ENCODE measurements at regions not wholly inside any gene's neighbourhood (a gene's known extent, or its start where the extent isn't known, plus 50 kb on each side); places are given as distances from the start of the nearest gene placed in this dataset.

DNA sequence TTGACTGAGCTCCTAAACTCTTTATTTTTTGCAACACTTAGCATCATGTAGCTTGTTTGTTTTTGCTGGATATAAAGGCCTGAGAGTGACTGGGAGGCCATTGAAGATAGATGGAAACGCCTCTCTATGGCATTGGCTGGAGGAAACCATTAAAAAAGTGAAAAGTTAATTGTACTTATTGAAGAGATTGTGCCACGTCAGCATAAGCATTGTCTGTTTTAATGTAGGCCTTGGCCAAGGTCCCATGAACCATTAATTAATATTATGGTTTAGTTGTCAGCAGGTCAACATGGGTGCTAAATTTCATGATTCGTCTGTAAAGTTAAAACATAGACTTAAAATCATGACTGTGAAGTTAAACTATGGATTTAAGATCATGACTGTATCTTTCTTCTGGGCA, 178.6 kb downstream of the GATA3 start:
- no peak for DNase-seq

DNA sequence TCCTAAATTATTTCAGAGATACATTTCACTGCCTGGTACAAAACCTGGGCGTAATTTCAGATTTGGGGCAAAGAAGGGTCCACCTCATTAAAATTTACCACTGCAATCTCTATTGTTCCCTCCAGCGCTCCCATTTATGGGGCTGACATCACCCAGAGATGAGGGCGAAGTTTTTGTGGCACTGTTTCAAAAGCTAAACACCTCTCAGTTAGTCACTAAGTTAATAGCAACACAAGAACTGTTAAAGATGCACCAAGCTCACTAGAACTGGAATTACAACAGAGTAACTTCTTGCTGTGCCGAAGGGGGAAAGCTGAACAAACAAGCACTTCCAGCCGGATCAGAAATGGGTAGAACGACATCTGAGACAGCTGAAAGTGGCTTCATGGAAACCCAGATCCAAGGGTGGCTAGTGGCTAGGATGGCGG, 179.4 kb downstream of the GATA3 start:
- DNase-seq = no peak

DNA sequence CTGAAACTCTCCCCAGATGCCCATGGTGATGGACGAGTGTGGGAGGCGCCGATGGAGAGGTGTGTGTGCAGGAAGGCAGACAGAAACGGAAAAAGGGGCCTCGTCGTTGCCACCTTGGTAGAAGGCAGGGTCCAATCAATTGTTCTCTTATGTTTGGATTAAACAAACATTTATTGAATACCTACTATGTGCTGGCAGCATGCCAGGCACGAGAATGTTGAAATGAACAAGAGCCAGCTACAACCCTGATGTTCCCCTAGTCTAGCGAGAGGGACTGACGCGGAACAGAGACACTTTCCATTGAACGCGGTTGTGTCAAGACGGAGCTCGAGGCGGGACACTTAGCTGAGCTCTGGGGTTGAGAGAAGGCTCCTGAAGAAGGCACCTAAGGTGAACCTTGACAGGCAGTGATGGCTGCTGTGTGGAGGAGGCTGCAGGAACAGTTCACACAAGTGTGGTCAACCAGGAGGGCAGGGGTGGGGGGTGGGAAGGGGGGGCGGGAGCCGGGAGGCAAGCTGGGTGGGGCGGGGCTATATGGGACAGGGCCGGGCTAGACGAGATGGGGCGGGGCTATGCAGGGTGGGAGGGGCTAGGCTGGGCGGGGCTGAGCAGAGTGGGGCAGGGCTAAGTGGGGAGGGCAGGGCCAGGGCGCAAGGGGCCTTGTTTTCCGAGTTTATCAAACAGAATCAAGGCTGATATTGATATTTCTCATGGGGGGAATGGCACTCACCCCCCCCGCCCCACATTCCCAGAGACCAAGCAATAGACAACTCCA, 181.0 kb downstream of the GATA3 start:
- DNase-seq = no peak

DNA sequence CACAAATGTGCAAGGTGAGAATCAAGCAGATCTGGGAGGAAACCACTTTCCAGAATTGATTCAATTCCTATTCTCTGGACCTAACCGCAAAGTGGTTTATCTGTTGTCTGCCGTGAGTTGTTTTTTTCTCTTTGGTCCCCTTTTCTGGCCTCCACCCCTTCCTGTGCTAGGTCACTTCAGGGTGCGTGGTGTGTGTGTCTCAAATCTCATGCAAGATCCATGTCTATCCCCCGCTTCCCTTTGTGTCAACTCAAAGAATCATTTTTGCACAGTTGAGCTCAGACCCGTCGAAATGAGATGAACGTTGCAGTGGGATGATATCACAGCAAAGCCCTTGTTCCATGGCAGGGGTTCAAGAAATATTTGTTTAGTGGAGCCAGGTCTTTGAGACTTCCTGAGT, 184.5 kb downstream of the GATA3 start:
- peak; percentile 55 for DNase-seq

DNA sequence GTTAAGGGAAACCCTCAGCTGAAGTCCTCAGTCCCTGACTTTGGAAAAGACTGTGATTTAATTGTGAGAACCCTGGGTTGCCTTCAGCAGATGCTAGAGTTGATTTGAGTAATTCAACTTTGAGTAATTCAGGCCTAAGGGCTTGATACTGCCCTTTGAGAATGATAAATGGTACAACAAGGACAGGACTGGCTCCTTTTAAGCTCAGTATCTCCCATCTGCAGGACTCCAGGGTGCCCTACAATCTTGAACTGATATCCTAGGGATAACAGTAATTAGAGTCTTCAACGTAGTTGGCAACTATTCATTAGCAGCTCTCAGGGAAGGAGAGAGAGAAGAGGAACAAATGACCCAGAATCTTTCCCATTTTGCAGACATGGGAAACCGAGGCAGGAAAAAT, 186.4 kb downstream of the GATA3 start:
- no peak for DNase-seq

DNA sequence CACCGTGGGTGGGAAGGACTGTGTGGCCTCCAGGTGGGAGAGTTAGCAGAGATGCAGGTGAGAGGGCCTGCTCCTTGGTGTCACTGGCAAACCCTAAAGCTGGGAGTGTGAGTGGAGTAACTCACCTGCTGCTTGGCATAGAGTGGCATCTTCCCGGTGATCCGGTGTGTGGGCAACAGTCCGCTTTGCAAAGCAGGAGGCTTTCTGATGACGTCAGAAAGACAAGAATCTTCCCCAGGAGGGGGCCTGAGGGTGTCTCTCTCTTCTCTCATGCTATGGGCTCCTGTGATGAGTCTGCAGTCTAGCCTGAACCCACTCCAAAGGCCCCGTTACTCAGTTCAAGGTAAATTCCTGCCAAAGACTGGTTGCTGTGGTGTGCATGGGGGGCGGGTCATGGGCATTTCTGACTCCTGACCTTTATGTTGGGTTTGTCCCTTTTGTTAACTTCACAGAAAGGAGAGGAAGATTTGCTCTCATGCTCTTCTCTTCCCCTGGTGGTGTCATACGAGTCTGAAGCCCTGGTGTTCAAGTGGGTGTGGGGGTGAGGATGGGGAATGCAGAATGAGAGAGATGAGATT, 187.9 kb downstream of the GATA3 start:
- DNase-seq = peak; percentile 78

DNA sequence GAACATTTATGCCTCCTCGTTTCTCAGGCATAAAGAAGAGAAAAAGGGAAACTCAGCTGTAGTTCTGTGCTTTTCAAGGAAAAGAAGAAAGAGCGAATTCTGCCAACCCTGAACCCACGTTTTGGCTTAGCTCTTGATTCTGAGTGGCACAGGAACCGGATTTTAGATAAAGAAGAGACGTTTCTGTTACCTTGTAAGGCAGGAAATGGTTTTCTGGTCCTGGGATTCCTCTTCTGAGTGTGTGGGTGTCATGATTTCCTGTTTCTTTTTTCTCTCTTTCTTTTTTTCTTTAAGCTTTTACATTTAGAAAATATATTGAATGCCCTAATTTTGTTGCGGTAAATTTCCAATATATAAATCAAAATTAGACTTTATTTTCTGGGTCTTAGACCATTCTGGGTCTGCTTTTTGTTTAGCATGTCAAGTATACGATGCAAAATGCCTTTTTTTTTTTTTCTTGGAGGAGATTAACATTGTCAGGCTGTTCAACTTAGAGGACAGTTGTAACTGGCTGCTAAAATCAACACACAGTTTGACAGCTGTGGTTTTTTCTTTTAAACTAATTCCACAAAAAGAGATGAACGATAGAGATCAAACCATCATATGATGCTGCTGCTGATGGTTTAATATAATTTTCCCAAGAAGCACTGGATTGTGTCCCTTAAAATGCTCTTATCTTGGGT, 190.8 kb downstream of the GATA3 start:
- no peak for DNase-seq

DNA sequence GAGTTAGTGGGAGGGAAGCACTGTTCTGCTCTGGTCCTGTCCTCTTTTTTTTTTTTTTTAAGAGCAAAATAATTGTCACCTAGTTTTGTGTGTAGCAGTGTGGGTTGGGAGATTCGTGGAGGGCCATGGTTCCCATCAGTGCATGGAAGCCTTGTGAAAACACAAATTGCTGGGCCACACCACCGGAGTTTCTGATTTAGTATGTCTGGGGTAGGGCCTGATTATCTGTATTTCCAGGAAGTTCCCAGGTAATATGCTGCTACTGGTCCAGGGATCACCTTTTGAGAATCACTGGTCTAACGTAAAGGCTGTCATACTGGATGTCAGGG, 191.3 kb downstream of the GATA3 start:
- DNase-seq = peak; percentile 12

DNA sequence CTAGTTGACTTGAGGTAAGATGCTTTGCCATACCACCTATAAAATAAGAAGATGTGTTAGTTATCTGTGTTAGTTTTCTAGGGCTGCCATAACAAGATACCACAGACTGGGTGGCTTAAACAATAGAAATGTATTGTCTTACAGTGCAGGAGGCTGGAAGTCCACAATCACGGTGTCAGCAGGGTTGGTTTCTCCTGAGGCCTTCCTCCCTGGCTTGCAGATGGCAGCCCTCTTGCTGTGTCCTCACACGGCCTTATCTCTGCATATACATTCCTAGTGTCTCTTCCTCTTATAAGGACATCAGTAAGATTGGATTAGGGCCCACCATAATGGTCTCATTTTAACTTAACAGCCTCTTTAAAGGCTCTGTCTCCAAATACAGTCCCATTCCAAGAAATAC, 192.1 kb downstream of the GATA3 start:
- no peak for DNase-seq

DNA sequence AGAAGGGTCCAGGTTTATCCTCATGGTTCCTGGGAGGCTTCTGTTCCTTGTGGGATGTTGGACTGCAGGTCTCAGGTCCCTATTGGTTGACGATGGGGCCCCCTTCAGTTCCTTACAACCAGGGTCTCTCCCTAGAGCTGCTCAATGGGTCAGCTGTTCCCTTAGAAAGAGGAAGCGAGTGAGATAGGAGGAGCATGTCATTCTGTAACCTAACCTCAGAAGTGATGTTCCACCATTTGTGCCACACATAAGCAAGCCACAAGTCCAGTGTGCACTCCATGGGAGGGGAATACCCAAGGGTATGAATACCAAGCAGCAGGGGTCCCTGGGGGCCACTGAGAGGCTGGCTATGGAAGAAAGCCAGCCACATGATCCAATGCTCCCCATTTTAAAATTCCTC, 192.7 kb downstream of the GATA3 start:
- DNase-seq = no peak

DNA sequence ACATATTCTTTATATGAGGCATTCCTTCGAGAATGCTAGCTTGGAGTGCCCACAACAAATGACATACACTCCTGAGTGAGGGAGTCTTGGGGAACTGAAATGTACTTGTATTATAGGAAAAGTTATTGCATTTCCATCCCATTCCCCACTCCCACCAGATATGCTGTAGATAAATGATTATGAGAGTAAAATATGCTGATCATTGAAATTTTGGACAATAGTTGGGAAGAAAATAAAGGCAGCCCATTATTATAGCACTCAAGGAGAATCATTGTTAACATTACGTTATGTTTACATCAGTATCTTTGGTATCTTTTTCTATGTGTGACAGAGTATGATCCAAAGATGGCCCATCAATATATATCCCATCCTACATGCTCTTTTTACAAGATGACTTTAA, 194.4 kb downstream of the GATA3 start:
- no peak for DNase-seq

DNA sequence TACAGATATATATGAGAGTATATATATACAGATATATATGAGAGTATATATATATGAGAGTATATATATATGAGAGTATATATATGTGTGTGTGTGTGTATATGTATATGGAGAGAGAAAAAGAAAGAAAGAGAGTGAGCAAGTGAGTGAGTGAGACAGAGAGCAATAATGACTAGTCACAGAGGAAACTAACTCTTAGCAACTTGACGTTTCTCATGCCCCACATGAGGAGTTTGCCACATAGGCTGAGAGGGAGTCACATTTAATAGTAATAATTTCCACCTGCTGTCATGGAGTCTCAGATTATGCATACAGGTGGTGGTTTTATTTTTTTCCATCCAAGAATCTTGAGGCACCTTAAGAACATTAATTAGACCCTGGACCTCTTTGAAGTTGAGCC, 199.9 kb downstream of the GATA3 start:
- DNase-seq = peak; percentile 51

DNA sequence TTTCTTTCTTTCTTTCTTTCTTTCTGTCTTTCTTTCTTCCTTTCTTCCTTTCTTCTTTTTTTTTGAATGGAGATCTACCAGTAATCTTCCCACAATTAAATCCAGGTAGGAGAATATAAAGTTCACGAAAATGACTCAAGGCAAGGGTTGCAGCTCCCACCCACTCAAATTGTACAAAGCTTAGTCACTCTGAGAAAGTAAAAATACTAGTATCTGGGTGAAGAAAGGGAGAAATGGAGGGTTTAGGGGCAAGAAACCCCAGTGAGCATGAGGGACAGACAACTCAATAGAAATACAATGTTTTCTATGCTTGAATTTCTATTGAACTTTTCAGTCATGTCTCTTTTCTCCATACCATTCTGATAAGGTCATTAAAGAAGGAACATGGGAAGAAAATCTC, 200.8 kb downstream of the GATA3 start:
- DNase-seq = no peak

DNA sequence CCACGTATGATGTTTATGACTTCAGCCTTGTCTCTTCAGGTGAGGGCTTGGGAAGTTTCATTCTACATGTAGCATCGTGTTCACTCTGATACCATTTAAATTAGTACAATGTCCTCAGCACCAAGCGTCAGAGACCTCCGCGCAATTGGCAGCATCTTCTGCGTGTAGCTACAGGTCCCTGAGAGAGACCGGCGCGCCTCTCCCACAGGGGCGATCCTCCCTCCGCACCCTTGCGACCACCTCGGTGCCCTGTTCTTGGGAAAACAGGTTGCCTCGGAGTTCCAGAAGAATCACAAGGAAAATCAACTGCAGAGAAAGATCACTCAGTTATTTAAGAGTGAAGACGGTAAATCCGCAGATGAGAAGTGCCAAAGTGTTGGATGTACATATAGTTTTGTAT, 206.2 kb downstream of the GATA3 start:
- no peak for DNase-seq

DNA sequence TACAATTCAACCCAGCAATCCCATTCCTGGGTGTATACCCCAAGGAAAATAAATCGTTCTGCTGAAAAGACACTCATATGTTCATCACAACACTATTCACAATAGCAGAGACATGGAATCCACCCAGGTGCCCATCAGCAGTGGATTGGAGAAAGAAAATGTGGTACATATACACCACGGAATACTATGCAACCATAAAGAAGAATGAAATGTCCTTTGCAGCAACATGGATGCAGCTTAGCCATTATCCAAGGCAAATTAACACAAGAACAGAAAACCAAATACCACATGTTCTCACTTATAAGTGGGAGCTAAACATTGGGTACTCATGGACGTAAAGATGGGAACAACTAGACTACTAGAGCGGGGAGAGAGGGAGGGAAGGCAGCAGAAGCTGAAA, 207.8 kb downstream of the GATA3 start:
- DNase-seq = no peak

DNA sequence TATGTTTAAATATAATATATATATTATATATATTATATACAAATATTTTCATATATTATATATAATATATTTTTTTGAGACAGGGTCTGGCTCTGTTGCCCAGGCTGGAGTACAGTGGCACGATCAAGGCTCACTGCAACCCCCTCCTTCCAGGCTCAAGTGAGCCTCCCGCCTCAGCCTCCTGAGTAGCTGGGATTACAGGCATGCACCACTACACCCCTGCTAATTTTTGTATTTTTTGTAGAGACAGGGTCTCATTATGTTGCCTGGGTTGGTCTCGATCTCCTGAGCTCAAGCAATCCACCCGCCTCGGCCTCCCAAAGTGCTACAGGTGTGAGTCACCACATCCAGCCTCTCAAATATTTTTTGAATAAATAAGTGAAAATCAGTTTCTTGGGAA, 215.5 kb downstream of the GATA3 start:
- DNase-seq = peak; percentile 11

DNA sequence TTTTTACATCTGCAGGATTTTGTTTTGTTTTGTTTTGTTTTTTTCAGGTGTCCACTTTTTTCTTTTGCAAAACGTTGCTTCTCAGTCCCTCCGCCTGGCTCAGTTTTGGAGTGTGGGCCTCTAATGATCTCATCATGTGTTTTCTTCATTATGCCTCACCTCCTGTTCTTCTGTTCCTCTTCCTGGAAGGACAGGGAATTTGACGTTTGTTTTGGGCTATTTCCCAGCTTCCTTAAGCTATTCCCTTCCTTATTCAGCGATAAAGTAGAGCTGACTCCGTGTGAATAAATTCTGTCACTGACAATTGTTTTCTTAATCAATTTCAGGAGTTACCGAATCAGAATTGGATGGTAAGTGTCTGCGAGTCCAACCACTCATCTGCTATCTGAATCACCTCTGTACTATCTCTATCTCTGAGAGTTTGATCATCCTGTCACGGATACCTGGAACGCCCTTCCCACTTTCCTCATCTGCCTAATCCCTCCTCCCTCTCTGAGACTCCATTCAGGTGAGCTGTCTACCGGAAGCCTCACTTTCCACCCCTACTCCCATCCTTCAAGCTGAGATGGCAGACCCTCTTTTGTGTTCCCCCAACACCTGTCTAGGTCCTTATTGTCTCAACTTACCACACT, 218.4 kb downstream of the GATA3 start:
- no peak for DNase-seq

DNA sequence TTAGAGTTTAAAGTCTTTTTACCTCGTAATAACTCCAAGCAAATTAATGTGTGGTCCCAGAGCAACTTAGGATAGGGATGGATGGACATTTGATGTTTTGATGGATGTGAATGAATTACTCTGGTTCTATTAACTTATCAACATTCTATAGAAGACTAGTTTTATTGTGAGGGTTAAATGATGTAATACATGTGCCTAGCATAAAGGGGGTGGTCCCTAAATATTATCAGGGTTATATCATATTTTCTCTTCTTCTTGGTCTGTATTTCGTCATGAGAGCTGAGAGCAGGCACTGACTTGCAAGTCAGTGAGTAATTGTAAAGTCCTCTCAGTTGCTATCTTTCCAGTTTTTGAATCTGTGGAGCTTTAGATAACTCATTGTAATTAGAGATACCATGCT, 219.3 kb downstream of the GATA3 start:
- no peak for DNase-seq

DNA sequence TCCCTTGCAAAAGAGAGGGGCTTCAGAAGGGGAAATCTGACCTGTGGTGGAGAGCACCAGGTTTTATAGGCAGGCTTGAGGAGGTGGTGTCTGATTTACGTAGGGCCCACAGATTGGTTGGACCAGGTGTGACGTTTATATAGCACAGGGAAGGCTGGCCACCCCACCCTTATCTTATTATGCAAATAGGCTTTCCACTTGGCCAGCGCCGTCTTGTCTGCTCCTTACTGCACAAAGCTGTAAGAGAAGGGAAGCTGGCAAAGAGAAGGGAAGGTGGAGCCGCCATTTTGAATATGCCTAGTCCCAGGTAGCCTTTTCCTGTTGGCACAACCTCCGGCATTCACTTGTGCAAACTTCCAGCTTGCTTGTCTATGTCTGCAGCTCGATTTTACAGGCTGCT, 221.4 kb downstream of the GATA3 start:
- no peak for DNase-seq

DNA sequence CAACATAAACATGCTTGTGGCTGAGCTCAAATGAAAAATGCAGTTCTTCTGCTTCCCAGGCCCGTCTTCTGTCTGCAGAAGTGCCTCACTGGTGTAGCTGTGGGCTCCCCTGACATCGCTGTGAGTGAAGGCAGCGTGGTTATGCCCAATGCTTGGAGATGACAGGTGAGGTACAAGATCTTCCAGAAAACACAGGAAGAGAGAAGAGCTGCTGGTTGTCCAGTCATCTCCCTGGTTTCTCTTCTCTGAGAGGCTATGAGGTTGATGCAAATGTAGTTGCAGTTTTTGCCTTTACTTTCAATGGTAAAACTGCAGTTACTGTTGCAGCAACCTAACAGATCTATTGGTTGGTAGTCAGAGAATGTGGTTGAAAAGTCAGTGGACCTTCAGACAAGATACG, 223.6 kb downstream of the GATA3 start:
- DNase-seq = peak; percentile 18

DNA sequence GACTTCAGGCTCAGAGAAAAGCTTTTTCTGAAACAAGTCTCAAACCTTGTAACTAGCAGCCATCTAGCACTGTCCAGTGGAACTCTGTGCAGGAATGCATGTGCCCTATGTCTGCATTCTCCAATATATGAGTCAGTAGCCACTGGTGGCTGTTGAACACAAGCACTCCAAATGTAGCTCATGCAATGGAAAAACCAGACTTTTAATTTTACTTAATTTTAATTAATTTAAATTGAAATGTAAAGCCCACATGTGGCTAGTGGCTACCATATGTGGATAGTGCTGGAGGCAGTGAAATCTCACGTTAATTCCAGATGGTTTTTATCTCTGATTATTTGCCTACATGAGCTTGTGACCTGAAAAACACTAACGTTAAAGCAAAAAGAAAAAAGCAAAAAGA, 225.1 kb downstream of the GATA3 start:
- DNase-seq = no peak

DNA sequence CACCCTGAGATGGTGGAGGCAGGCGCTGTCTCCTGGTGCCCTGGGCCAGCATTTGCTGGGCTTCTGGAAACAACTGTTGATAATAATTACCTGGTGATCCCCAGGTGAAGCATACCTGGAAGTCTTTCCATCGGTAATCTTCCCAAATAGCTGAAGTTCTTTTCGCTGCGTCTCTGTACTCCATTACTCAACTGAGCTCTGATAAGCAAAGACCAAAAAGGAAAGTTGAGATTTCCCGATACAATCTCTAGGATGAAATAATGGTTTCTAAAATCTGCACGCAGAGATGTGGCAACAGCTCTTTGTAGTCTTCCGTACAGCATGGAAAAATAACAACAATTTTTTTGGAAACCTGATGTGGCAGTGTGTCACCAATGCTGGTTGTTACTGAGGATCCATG, 226.5 kb downstream of the GATA3 start:
- no peak for DNase-seq

DNA sequence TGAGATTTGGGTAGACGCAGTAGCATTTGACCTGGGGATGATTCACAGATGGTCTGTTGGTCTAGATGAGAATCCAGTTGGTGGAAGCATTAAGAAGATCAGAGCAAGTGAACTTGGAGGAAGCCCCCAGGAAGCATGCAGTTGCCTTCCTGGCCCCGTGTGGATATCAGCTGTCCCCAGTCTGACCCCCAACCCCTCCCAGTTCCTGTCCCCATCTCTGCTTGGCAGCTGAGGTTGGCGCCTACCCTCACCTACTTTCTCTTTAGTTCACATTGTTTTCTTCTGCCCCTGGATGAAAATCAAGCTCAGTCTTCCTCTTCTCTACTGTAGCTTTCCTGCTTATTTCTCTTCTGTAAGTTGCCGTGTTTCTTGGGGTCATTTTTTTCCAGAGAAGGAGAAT, 227.9 kb downstream of the GATA3 start:
- no peak for DNase-seq
